Uterus (tissue), 3 donors: ENCODE measurements at regions not wholly inside any gene's neighbourhood (a gene's known extent, or its start where the extent isn't known, plus 50 kb on each side); places are given as distances from the start of the nearest gene placed in this dataset.
"Not testable (repeated sequence)": the region's sequence is repeated elsewhere in the genome, so short reads cannot be mapped to it uniquely, and the experiment has no call there.

Experiments used
- DNase-seq, 2 donors: peaks; one replicate each; pipeline ENCODE4 v3.0.0-alpha.2; 2019 to 2020
- H3K27ac ChIP-seq, 2 donors: fragments of 200-600 bp; sonication (generic); 1 replicate in 1 of 2; 2 replicates in 1 of 2; pipeline ENCODE4 v1.5.1; 2016 to 2018
- H3K27me3 ChIP-seq, 2 donors: fragments of 200-600 bp; sonication (generic); one replicate each; pipeline ENCODE4 v1.5.1; 2018 to 2019; ENCODE audit warnings: control low read depth in 1 of 2
- H3K36me3 ChIP-seq, 2 donors: fragments of 200-600 bp; sonication (generic); one replicate each; pipeline ENCODE4 v1.5.1; 2019; ENCODE audit warnings: control low read depth in 1 of 2
- H3K4me1 ChIP-seq, 2 donors: fragments of 200-600 bp; sonication (generic); one replicate each; pipeline ENCODE4 v1.5.1; 2018 to 2019; ENCODE audit warnings: control low read depth in 1 of 2
- H3K4me3 ChIP-seq, 2 donors: fragments of 200-600 bp; sonication (generic); 1 replicate in 1 of 2; 2 replicates in 1 of 2; pipeline ENCODE4 v1.5.1; 2018 to 2019; ENCODE audit warnings: mild to moderate bottlenecking in 1 of 2
- H3K9me3 ChIP-seq, 2 donors: fragments of 200-600 bp; sonication (generic); one replicate each; pipeline ENCODE4 v1.5.1; 2019; ENCODE audit warnings: control low read depth in 1 of 2
- CTCF ChIP-seq, 4 experiments: fragments of 200-600 bp in 2 of 4; fragments of 450-650 bp in 2 of 4; sonication (generic) in 2 of 4; IDR thresholded peaks; one replicate each; pipeline ENCODE4 v1.5.1; 2016 to 2019; ENCODE audit warnings: antibody characterized with exemption in 4 of 4, mild to moderate bottlenecking in 2 of 4, moderate library complexity in 1 of 4
- POLR2A ChIP-seq, 2 donors: fragments of 450-650 bp; IDR thresholded peaks; one replicate each; pipeline ENCODE4 v1.6.1; 2016; ENCODE audit warnings: antibody characterized with exemption in 2 of 2, mild to moderate bottlenecking in 1 of 2, moderate library complexity in 1 of 2
- intact Hi-C: fragments of 100-400 bp; cut with DNase I; formaldehyde crosslinking; loops from one replicate; pipeline ENCODE4 v1.15.1; 2023; ENCODE audit warnings: low total_unique reads
- donor health status: DM: yes; HTN: yes; CAD: no.

- intact Hi-C loops, result no loop called here
Observed at GRCh38 chr15:87470923-87471322, 785.6 kb downstream of the NTRK3 start.

GRCh38 chr15:87463956-87464355 lies 792.6 kb downstream of the NTRK3 start:
- H3K27me3 ChIP-seq, DNase-seq, H3K36me3 ChIP-seq, H3K4me3 ChIP-seq, H3K4me1 ChIP-seq, H3K27ac ChIP-seq, intact Hi-C loops, H3K9me3 ChIP-seq: not testable (repeated sequence)

More at GRCh38 chr15:87470923-87471322, 785.6 kb downstream of the NTRK3 start:
- DNase-seq, result no peak
- Histone ChIP-seq H3K4me1 (no peaks in the 10 kb centered on the region), H3K36me3 (no peaks in the 10 kb centered on the region), H3K27me3 (no peaks in the 10 kb centered on the region), H3K9me3 (no peaks in the 10 kb centered on the region), H3K4me3 (no peak overlapping the region), H3K27ac (no peak overlapping the region)
- TF ChIP-seq POLR2A (IDR thresholded peaks at IDR 0.05) (no peak), CTCF (IDR thresholded peaks at IDR 0.05) (no peak)

GRCh38 chr15:87461631-87462030 lies 794.9 kb downstream of the NTRK3 start:
- no peak overlapping the region for H3K27ac ChIP-seq
- no peaks in the 10 kb centered on the region for H3K4me1 ChIP-seq
- intact Hi-C loops, result no loop called here
- peaks cover 0 to 3% of the 10 kb centered on the region in 2 donors for H3K27me3 ChIP-seq
- H3K9me3 ChIP-seq, result no peaks in the 10 kb centered on the region
- no peak overlapping the region for H3K4me3 ChIP-seq
- TF ChIP-seq POLR2A (IDR thresholded peaks at IDR 0.05) (no peak), CTCF (IDR thresholded peaks at IDR 0.05) (no peak)
- H3K36me3 ChIP-seq, result no peaks in the 10 kb centered on the region
- no peak for DNase-seq

GRCh38 chr15:87454860-87455259 lies 801.7 kb downstream of the NTRK3 start:
- TF ChIP-seq POLR2A (IDR thresholded peaks at IDR 0.05) (no peak), CTCF (IDR thresholded peaks at IDR 0.05) (no peak)
- DNase-seq, result no peak
- no peaks in the 10 kb centered on the region for H3K9me3 ChIP-seq
- intact Hi-C loops, result no loop called here
- H3K27ac ChIP-seq, result no peak overlapping the region
- no peak overlapping the region for H3K4me3 ChIP-seq
- no peaks in the 10 kb centered on the region for H3K36me3 ChIP-seq
- no peaks in the 10 kb centered on the region for H3K4me1 ChIP-seq
- peaks cover 0 to 3% of the 10 kb centered on the region in 2 donors for H3K27me3 ChIP-seq

- no peak overlapping the region for H3K27ac ChIP-seq
- no peak for TF ChIP-seq CTCF (IDR thresholded peaks at IDR 0.05)
- TF ChIP-seq POLR2A (IDR thresholded peaks at IDR 0.05), result no peak
- H3K36me3 ChIP-seq, result no peaks in the 10 kb centered on the region
- intact Hi-C loops, result no loop called here
- no peaks in the 10 kb centered on the region for H3K9me3 ChIP-seq
- H3K27me3 ChIP-seq, result no peaks in the 10 kb centered on the region
- H3K4me3 ChIP-seq, result no peak overlapping the region
- no peak for DNase-seq
- no peaks in the 10 kb centered on the region for H3K4me1 ChIP-seq
Observed at GRCh38 chr15:87450314-87450713, 806.2 kb downstream of the NTRK3 start.

GRCh38 chr15:87439090-87439489 lies 817.4 kb downstream of the NTRK3 start:
- no peak overlapping the region for H3K4me3 ChIP-seq
- no peak for TF ChIP-seq POLR2A (IDR thresholded peaks at IDR 0.05)
- no peaks in the 10 kb centered on the region for H3K27me3 ChIP-seq
- no peaks in the 10 kb centered on the region for H3K9me3 ChIP-seq
- H3K4me1 ChIP-seq, result no peaks in the 10 kb centered on the region
- intact Hi-C loops, result no loop called here
- no peak overlapping the region for H3K27ac ChIP-seq
- H3K36me3 ChIP-seq, result no peaks in the 10 kb centered on the region
- no peak for DNase-seq
